Gastroesophageal sphincter (tissue), 3 donors: ENCODE measurements at regions not wholly inside any gene's neighbourhood (a gene's known extent, or its start where the extent isn't known, plus 50 kb on each side); places are given as distances from the start of the nearest gene placed in this dataset.

ENCODE experiments used
- CTCF ChIP-seq, 4 experiments: fragments of 200-600 bp in 2 of 4; fragments of 450-650 bp in 2 of 4; sonication (generic) in 1 of 4; IDR thresholded peaks; one replicate each; pipeline ENCODE4 v1.5.1; 2017 to 2019; ENCODE audit warnings: antibody characterized with exemption in 4 of 4, mild to moderate bottlenecking in 2 of 4, moderate library complexity in 2 of 4
- EP300 ChIP-seq: sonication (generic); formaldehyde crosslinking; IDR thresholded peaks from one replicate; pipeline ENCODE4 v1.6.1; 2017; ENCODE audit warnings: antibody characterized with exemption, mild to moderate bottlenecking
- POLR2A ChIP-seq, 2 donors: fragments of 450-650 bp; IDR thresholded peaks; one replicate each; pipeline ENCODE4 v1.6.1; 2017; ENCODE audit warnings: antibody characterized with exemption in 2 of 2, mild to moderate bottlenecking in 2 of 2, moderate library complexity in 1 of 2

- TF ChIP-seq CTCF (IDR thresholded peaks at IDR 0.05) (no peak), POLR2A (IDR thresholded peaks at IDR 0.05) (no peak), EP300 (no peak)
Measured at GRCh38 chr19:28168557-28168956, 1044.4 kb downstream of the UQCRFS1 start.
